ENCODE measurements at regions not wholly inside any gene's neighbourhood (a gene's known extent, or its start where the extent isn't known, plus 50 kb on each side); places are given as distances from the start of the nearest gene placed in this dataset.

- no peaks in the 10 kb centered on the region for H3K4me1 ChIP-seq (ENCODE audit: control insufficient read depth in 2 of 3, insufficient read depth in 2 of 3, low read depth in 1 of 3, low read length in 3 of 3)
- no peak overlapping the region for H3K27ac ChIP-seq (ENCODE audit: low read depth in 2 of 2, low read length in 2 of 2)
- FAIRE-seq (no peak), DNase-seq (no peak)
- H3K9ac ChIP-seq (ENCODE audit: low read length in 3 of 3) = no peak overlapping the region
- no peak for TF ChIP-seq CTCF (IDR thresholded peaks at IDR 0.05; ENCODE audit: borderline replicate concordance, extremely low read depth, insufficient read depth)
- H3K9me3 ChIP-seq (ENCODE audit: control insufficient read depth in 2 of 3, insufficient read depth in 1 of 3, low read length in 3 of 3) = no peaks in the 10 kb centered on the region
- no peak overlapping the region for H3K4me3 ChIP-seq (ENCODE audit: low read length in 3 of 3)
- H3K36me3 ChIP-seq (ENCODE audit: control insufficient read depth in 2 of 3, insufficient read depth in 3 of 3, low read length in 3 of 3) = no peaks in the 10 kb centered on the region
- intact Hi-C loops (cut with DNase I) = no loop called here
- H3K27me3 ChIP-seq (ENCODE audit: control insufficient read depth, insufficient read depth, low read length) = no peaks in the 10 kb centered on the region
Observed at GRCh38 chr4:177952723-177953122, 510.5 kb upstream of the AGA start.

GRCh38 chr4:177957596-177958360 lies 515.5 kb upstream of the AGA start:
- no peaks in the 10 kb centered on the region for H3K9me3 ChIP-seq (ENCODE audit: control insufficient read depth in 2 of 3, insufficient read depth in 1 of 3, low read length in 3 of 3)
- no peak for DNase-seq
- intact Hi-C loops (cut with DNase I) = no loop called here

GRCh38 chr4:177960566-177960965 lies 518.3 kb upstream of the AGA start:
- no peaks in the 10 kb centered on the region for H3K9me3 ChIP-seq (ENCODE audit: control insufficient read depth in 2 of 3, insufficient read depth in 1 of 3, low read length in 3 of 3)
- H3K4me3 ChIP-seq (ENCODE audit: low read length in 3 of 3) = no peak overlapping the region
- H3K4me1 ChIP-seq (ENCODE audit: control insufficient read depth in 2 of 3, insufficient read depth in 2 of 3, low read depth in 1 of 3, low read length in 3 of 3) = no peaks in the 10 kb centered on the region
- no peak for TF ChIP-seq CTCF (IDR thresholded peaks at IDR 0.05; ENCODE audit: borderline replicate concordance, extremely low read depth, insufficient read depth)
- intact Hi-C loops (cut with DNase I) = no loop called here
- H3K27ac ChIP-seq (ENCODE audit: low read depth in 2 of 2, low read length in 2 of 2) = no peak overlapping the region
- no peak for DNase-seq
- H3K9ac ChIP-seq (ENCODE audit: low read length in 3 of 3) = no peak overlapping the region
- no peaks in the 10 kb centered on the region for H3K36me3 ChIP-seq (ENCODE audit: control insufficient read depth in 2 of 3, insufficient read depth in 3 of 3, low read length in 3 of 3)
- no peak for FAIRE-seq
- no peaks in the 10 kb centered on the region for H3K27me3 ChIP-seq (ENCODE audit: control insufficient read depth, insufficient read depth, low read length)

More at GRCh38 chr4:177957596-177958360, 515.5 kb upstream of the AGA start:
- Histone ChIP-seq H3K9ac (ENCODE audit: low read length in 3 of 3) (no peak overlapping the region), H3K4me3 (ENCODE audit: low read length in 3 of 3) (no peak overlapping the region), H3K4me1 (ENCODE audit: control insufficient read depth in 2 of 3, insufficient read depth in 2 of 3, low read depth in 1 of 3, low read length in 3 of 3) (no peaks in the 10 kb centered on the region), H3K27ac (ENCODE audit: low read depth in 2 of 2, low read length in 2 of 2) (no peak overlapping the region), H3K27me3 (ENCODE audit: control insufficient read depth, insufficient read depth, low read length) (no peaks in the 10 kb centered on the region), H3K36me3 (ENCODE audit: control insufficient read depth in 2 of 3, insufficient read depth in 3 of 3, low read length in 3 of 3) (no peaks in the 10 kb centered on the region)
- TF ChIP-seq CTCF (IDR thresholded peaks at IDR 0.05; ENCODE audit: borderline replicate concordance, extremely low read depth, insufficient read depth) = no peak
- no peak for FAIRE-seq

Measured in kidney (tissue), 13 donors.